GM21526 (cell line): ENCODE measurements at regions not wholly inside any gene's neighbourhood (a gene's known extent, or its start where the extent isn't known, plus 50 kb on each side); places are given as distances from the start of the nearest gene placed in this dataset.

Source experiments
- ATAC-seq: cut with Tn5 transposase; IDR thresholded peaks from one replicate; pipeline ENCODE4 v1.9.1; 2021; ENCODE audit warnings: moderate library complexity; ENCODE audit not compliant: unreplicated experiment, low FRiP score

DNA sequence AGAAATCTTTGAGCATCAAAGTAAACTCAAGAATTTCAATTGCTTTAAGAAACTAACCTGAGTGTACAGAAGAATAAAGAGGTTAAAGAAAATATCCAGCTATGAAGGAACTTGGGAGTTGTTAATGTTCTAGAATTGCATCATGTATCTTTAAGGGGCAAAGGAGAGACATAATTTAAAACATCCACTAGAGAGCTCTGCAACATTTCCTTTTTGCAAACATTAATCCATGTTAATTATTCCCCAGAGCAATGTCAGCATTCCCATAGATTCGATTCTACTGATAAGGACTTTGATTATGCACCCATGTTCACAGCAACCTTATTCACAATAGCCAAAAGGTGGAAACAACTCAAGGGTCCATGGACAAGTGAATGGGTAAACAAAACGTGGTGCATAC, 80.2 kb upstream of the SORBS2 start:
- no peak for ATAC-seq

DNA sequence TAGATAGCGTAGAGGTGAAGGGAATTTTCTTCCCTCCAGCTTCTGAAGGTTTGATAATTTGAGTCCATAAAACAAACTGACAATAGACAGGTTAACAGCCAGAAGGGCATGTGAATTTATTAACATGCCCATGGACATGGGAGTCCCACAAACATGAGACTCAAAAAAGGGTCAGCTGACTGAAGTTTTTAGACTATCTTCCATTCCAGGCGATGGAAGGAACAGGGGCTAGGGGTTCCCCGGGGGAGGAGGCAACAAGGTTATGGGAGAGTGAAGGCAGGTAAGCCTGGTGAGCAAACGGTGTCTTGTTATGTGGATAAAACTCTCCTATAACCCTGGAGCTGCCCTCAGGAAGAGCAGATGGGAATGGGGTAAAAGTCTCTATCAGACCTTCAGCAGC, 81.5 kb upstream of the SORBS2 start:
- no peak for ATAC-seq

DNA sequence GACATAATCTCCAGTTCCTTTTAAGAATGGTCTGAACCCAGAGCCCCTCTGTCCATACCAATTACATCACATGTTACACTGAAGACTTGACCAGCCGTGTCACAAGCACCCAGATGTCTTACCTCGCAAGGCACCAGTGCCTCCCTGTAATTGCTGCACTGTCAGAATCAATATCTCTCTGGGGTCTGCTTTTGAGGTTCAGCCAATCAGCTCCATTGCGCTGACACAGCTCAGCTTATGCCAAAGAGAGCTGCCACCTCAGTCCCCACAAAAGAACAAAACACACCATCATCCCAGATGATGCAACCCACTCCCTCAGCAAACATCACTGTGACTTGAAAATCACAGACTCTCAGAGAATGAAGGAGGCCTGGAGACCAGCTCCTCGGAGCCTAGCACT, 82.5 kb upstream of the SORBS2 start:
- no peak for ATAC-seq

DNA sequence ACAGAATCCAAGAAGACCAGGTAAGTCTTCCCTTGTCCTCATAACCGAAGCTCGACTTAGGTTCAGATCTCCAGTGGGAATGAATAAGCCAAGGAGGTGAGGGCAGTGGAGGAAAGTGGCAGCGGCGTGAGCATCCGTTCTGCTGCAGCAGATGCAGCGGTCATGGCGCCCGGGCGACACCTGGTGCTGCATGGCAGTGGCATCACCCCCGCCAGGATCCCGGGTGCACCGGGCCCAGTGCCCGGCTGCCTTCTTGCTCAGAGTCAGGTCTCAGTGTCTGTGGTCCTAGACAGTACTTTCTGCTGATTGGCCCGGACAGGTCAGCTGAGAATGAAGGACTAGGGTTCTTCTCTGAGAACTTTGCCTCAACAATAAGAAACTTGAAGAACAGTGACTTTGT, 83.4 kb upstream of the SORBS2 start:
- ATAC-seq = no peak

DNA sequence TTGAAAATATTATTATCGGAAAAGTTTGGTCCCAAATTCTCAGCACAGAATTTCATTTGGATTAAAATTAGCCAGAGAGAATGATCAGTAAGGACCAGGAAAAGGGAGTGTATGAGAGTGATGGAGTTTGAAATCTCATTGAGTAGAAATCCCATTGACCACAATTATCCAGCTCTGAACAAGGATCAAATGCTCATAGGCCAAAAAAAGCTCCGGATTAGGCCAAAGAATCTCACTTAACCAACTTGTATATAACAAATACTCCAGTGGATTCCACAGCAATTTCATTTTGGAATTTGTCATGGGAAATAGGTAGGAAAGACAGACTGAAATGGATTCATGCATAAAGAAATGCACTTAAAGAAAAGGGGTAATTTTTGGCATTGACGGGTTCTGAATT, 83.9 kb upstream of the SORBS2 start:
- no peak for ATAC-seq

DNA sequence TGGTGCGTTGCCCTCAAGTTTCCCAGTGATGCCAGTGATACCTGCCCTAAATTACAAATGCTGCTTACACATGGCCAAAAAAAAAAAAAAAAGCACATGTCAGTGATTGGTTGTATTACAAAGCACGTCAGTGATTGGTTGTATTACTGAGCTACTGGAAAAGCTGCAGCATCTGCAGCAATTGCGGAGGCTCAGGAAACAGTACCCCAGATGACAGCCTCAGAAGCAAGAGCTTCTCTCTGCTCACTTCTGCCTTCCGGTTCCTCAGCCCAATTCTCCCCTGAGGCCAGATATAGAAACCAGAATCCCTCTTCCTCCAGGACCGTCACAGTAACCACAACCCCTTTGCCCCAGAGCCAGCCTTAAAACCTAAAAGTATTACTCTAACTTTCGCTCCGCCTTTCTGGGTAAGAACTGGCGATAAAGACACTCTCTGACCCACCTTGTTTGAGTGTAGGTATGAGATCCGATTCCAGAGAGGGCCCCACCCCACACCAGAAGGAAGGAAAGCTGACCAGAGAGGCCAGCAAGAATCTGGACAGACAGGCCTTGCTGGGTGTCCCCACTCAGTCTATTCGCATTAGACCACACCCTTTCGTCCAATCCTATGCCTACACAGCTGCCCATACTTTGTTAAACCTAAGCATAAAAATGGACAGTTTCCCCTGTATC, 85.0 kb upstream of the SORBS2 start:
- no peak for ATAC-seq

DNA sequence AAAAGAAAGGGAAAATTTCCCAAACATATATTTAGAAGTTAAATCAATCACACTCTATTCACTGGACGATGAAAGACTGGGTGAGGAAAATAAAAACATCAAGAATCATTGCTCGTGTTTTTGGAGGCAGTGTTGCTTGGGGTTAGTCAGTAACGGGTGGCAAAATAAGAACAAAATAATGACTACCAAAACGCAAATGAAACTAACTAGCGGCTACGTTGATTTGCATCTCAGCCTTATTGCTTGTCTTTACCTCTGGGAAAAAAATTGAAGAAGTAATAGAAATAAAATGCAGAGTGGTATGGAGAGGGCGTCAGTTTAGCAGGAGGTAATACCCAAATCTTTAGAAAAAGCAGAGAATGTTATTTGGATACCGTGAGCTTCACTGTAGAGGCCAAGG, 86.4 kb upstream of the SORBS2 start:
- ATAC-seq = no peak

DNA sequence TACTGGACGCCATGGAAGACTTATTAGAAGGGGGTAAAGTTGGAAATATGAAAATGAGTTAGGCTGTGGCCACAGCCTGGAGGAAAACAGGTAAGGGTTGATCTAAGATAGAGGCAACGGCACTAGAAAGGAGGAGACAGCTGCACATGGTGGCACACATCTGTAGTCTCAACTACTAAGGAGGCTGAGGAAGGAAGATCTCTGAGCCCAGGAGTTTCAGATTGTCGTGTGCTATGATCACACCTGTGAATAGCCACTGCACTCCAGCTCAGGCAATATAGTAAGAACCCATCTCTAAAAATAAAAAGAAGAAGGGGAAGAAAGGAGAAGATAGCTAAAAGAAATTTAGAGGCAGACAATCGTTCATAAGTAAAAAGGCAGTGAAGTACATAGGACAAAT, 87.8 kb upstream of the SORBS2 start:
- no peak for ATAC-seq

DNA sequence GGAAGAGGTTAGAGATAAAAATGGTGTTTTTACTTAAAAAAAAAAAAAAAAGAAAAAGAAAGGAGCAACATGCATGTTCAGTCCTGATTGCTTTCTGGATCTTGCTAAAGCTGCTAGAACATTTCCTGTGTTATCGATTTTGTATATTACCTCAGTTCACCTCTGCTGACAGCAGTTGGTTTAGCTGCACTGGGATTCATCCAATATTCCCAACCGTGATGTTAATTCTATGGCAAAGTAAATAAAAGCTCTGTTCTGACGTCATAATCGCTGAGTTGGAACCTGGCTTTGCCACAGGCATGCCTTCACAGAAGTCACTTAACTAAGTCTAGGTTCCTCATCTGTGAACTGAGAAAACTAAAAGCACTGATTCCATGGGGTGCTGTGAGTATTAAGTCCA, 90.7 kb upstream of the SORBS2 start:
- ATAC-seq = no peak

DNA sequence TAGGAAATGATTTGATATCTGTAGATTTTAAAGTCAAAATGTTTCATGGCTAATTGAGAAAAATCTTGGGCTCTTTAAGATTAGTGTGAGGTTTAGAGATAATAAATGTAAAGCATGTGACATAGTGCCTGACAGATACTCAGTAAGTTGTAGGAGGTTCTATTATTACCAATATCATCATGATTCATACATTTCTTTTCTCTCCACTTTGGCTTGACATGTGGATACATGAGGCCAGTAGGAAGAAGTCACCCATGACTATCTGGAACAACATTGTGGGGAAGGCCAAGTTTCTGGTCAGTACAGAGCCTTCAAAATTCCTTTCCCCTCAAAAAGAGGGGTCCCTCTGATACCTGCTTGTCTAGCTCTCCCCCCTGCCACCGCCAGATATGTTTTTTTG, 91.2 kb upstream of the SORBS2 start:
- ATAC-seq = no peak

DNA sequence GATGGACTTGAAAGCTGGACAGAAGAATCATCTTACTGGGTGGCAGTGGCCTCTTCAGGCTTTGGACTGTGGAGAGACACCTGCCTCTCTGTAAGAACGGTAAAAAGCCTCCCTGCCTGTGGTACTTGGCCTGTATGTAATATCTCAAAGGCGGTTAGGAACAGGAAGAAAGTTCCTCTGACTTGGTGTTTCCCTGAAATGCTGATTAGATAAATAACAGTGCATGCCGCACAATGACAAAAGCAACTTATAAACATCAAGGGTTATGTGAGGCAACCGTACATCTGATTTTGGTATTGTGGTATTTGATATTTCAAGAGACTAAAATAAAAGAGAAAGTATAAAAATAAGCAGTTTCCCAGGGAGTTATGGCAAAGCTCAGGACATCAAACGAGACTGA, 92.4 kb upstream of the SORBS2 start:
- no peak for ATAC-seq

DNA sequence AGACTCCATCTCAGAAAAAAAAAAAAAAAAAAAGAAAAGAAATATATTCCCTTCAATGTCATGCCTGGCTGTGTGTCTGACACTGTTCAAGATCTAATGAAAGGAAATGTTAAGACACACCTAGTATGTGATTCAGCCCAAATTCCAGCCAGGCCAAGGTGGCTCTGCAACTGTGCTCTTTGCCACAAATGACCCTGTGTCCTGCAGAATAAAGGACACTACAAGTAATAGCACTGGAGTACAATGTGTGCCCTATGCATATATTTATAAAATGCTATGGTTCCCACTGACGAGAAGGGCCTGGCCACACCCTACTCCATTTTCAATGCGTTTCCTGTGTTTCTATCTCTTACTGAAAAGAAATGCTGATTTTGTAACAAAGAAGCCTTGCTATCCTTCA, 98.0 kb upstream of the SORBS2 start:
- ATAC-seq = no peak

DNA sequence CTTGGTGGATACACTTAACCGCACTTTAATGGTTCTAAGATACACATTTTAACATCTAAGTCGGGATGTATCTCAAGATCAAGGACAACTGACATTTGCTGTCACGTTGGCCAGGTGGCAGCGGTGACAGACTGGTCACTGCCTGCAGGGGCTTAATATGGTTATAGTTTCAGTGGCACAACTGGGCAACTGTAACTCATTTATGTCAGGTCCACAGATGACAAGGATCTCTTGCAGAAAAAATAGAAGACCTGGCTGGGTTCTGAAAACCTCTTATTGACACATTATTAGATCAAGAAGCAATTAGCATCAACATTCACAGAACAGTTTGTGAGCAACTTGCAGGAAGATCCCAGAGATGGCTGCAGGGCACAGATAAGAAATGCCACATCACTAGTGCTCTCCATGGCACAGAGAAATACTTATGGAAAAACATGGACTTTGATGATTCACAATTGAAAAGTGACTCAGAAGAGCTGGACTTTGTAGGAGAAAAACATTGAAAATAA, 99.6 kb upstream of the SORBS2 start:
- no peak for ATAC-seq

DNA sequence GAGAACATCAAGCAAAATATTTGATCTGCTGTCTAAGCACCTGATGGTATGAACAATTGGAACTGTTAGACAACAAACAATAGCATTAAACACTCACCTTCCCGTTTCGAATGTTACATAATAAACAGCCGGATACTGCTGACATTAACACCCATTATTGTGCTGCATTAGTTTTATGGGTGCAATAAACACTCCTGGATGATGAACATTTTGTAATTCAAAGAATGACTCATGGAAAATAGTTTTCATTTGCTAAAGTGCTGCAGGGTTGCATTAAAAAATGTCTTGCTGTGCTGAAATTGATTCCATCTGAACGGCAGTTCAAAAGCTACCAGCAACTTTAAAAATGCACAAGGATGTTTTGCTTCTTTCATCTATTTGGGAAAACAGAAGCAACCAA, 100.8 kb upstream of the SORBS2 start:
- ATAC-seq = no peak

DNA sequence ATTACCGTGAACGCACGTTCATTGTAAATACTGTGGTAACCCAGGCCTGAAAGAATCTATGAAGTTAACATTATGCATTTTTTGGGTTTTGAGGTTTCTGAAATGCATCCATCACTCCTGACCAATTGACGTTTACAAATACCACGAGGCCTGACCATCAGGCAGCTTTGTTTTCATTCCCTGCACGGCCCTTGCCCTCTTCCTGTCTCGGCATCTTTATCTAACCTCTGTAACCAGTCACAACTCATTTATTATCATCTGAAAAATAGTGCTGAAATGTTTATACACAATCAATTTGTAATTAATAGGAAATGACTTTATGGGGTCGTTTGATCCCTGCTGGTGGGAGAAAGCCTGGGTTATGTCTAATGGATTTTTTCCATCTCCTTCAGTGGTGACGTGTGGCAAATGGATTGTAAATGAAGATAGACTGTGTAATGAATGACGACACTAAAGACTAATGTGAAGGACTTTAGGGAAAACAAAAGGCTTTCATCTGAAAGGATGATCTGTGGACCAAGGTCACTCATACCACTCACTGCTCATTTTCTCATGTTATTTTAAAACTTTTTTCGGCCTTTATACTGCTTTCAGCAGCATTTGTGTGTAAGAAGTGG, 102.7 kb upstream of the SORBS2 start:
- no peak for ATAC-seq

DNA sequence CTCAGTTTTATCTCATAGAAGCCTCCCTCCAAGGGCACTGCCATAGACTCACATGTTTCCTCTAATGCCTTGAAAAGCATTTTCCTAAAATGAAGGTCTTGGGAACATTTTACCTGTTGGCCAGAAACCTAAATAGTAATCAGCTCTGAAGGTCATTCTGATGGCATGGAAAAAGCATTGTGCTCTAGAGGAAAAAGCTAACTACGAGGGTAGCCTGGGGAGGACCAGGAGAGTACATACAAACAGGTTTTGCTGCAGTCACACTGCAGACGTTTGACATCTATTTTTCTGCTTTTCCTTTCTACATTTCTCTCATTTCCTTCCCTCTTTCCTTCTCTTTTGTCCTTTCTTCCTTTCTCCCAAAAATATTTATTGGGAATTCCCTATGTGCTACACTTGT, 103.3 kb upstream of the SORBS2 start:
- ATAC-seq = no peak

DNA sequence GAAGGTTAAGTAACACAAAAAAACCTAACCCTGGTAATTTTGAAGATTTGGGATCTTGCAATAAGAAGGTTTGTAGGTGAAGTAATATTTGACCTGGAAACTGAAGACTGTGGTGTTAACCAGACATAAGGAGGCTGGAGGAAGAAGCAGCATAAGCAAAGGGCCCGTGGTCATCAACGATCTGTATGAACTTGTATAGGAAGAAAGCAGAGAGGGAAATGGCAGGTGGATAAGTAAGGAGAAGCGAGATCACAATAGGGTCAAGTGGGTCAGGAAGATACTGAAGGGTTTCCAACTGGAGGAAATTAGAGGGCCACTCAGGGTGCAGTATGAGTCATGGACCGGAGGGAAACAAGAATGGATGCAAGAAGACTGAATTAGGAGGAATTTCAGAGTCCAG, 103.8 kb upstream of the SORBS2 start:
- ATAC-seq = no peak

DNA sequence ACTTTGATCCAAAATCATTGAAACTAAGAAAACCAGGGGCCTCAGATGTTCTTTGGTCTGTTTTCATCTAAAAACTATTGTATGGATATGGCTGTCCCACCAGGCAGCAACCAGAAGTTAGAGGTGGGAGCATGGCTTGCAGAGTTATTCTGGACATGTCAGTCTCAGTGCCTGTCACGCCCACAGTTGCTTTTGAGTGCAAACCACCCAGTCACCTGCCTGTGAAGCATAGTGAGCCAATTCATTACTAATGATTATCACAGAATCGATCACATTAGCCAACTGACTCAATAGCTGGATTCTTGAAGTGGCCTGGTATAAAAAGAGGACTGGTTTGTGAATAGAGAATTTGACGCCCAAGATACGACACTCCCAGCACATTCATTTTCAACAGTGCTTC, 104.2 kb upstream of the SORBS2 start:
- ATAC-seq = no peak

DNA sequence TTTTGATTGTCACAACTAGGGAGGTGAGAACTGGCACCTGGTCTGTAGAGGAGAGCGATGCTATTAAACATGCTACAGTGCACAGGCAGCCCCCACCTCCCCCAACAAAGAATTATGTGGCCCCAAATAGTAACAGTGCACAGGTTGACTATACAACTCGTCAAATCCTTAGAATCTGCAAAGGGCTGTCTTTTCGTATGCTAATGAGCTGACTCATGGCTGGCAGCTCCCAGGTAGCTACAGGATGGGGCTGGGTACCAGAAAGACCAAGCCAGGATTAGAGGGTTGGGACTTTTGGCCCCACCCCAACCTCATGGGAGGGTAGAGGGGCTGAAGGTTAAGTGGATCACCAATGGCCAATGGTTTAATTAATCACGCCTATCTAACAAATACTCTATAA, 104.7 kb upstream of the SORBS2 start:
- ATAC-seq = no peak

DNA sequence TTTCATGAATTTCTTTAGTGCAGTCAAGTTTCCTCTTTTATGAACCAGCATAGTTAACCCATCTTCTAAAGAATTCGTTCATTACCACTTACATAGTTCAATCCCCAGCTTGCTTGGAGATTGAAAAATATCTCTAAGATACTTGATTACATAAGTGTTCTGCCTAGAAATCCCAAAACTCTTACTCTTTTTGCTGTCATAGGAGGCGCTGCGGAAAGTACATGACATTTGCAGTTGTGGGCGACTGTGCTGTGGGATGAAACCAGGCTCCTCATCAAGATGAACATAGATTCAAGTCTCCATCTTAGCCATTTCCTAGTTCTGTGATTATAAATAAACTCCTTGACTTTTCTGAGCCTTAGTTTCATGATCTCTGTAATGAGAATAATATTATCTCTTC, 107.1 kb upstream of the SORBS2 start:
- no peak for ATAC-seq

DNA sequence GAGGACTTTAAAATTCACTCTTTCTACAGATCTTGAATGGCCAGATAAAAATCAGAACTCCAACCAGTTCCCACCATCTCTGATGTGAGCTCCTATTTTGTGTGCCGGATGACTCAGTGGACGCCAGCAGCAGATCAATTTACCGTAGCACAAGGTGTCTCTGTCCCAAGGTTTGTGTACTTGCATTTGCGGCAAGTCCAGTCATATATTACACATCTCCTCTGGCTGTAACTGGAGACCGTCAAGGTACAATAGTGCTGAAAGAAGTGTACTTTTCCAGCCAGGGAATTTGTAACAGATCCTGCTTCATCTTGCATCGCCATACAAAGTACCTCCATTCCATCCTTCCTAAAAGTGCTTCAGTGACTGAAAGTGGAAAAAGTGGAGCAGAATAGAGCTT, 108.2 kb upstream of the SORBS2 start:
- no peak for ATAC-seq

DNA sequence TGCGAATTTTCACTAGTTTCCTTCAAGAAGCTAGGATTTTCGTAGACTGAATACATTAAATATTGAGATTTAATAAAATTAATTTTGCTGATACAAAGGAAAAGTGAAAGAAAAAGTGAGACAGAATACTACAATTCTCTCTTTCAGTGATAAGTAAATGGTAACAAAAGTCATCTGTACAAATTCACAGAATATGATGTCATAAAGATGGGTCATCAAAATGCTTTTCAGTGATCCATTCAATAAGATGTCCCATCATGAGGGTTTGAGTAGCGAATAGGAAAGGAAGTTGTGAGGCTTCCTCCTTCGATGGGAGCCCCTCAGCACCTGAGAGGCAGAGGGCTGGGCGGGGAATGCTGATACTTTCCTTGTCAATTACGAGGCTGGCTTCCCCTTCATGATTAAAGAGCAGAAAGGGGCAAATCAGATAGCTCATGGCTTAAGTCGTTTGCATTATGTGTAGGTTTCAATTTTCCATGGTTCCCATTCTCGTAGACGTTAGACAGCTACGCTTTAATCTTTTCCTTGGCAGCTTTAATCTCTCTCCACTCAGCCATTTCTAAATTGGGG, 108.8 kb upstream of the SORBS2 start:
- ATAC-seq = no peak
